IgD-negative memory B cell (primary cell): ENCODE measurements at regions not wholly inside any gene's neighbourhood (a gene's known extent, or its start where the extent isn't known, plus 50 kb on each side); places are given as distances from the start of the nearest gene placed in this dataset.
A peak's percentile ranks its signal among the peaks of the same experiment; 100 is the strongest.
"Not testable (repeated sequence)": the region's sequence is repeated elsewhere in the genome, so short reads cannot be mapped to it uniquely, and the experiment has no call there.

Experiments used
- H3K27ac Mint-ChIP-seq, 3 donors: one replicate each; pipeline ENCODE4 v1.8.0; 2020 to 2022; ENCODE audit warnings: mild to moderate bottlenecking in 3 of 3, mixed read lengths in 3 of 3, moderate library complexity in 1 of 3
- H3K27me3 Mint-ChIP-seq: one replicate; pipeline ENCODE4 v1.8.0; 2021; ENCODE audit warnings: mixed read lengths
- H3K36me3 Mint-ChIP-seq: one replicate; pipeline ENCODE4 v1.8.0; 2020; ENCODE audit warnings: mild to moderate bottlenecking, mixed read lengths
- H3K4me1 Mint-ChIP-seq, 3 donors: one replicate each; pipeline ENCODE4 v1.8.0; 2020 to 2022; ENCODE audit warnings: mixed read lengths in 3 of 3, mild to moderate bottlenecking in 1 of 3
- H3K4me3 Mint-ChIP-seq, 4 donors: one replicate each; pipeline ENCODE4 v1.8.0; 2020 to 2022; ENCODE audit warnings: mild to moderate bottlenecking in 4 of 4, mixed read lengths in 4 of 4, moderate library complexity in 3 of 4
- H3K9me3 Mint-ChIP-seq, 3 donors: one replicate each; pipeline ENCODE4 v1.8.0; 2020 to 2021; ENCODE audit warnings: mixed read lengths in 3 of 3, mild to moderate bottlenecking in 1 of 3

GRCh38 chr2:58401936-58402335 is 160.8 kb upstream of the FANCL start:
- Mint-ChIP-seq H3K27ac (no peak overlapping the region), H3K27me3 (no peaks in the 10 kb centered on the region), H3K9me3 (no peaks in the 10 kb centered on the region), H3K36me3 (no peaks in the 10 kb centered on the region), H3K4me1 (no peaks in the 10 kb centered on the region), H3K4me3 (no peak overlapping the region)

GRCh38 chr2:58398406-58398805 is 157.3 kb upstream of the FANCL start:
- Mint-ChIP-seq H3K27me3 (peaks cover 4% of the 10 kb centered on the region), H3K9me3 (no peaks in the 10 kb centered on the region), H3K27ac (no peak overlapping the region), H3K4me1 (no peaks in the 10 kb centered on the region), H3K4me3 (no peak overlapping the region), H3K36me3 (peaks cover 3% of the 10 kb centered on the region)

GRCh38 chr2:58387701-58388100 is 146.6 kb upstream of the FANCL start:
- no peaks in the 10 kb centered on the region for H3K4me1 Mint-ChIP-seq
- peaks cover 9% of the 10 kb centered on the region for H3K27me3 Mint-ChIP-seq
- H3K9me3 Mint-ChIP-seq = no peaks in the 10 kb centered on the region
- H3K36me3 Mint-ChIP-seq = no peaks in the 10 kb centered on the region
- H3K4me3 Mint-ChIP-seq = no peak overlapping the region
- no peak overlapping the region for H3K27ac Mint-ChIP-seq

- not testable (repeated sequence) for H3K4me3 Mint-ChIP-seq, H3K36me3 Mint-ChIP-seq, H3K27ac Mint-ChIP-seq, H3K27me3 Mint-ChIP-seq, H3K4me1 Mint-ChIP-seq, H3K9me3 Mint-ChIP-seq
These were observed 145.8 kb upstream of the FANCL start for GRCh38 chr2:58386904-58387303.

- no peak overlapping the region for H3K27ac Mint-ChIP-seq
- peaks cover 2% of the 10 kb centered on the region for H3K27me3 Mint-ChIP-seq
- no peak overlapping the region for H3K4me3 Mint-ChIP-seq
- no peaks in the 10 kb centered on the region for H3K4me1 Mint-ChIP-seq
- H3K36me3 Mint-ChIP-seq = no peaks in the 10 kb centered on the region
- peaks cover 0 to 2% (median 2%) of the 10 kb centered on the region in 3 donors for H3K9me3 Mint-ChIP-seq
These were observed 137.0 kb upstream of the FANCL start for GRCh38 chr2:58378152-58378551.

- Mint-ChIP-seq H3K27ac (no peak overlapping the region), H3K9me3 (peaks cover 0 to 2% (median 2%) of the 10 kb centered on the region in 3 donors), H3K4me3 (no peak overlapping the region), H3K4me1 (no peaks in the 10 kb centered on the region), H3K27me3 (peaks cover 2% of the 10 kb centered on the region), H3K36me3 (no peaks in the 10 kb centered on the region)
These were observed 136.1 kb upstream of the FANCL start for GRCh38 chr2:58377181-58377580.

- H3K36me3 Mint-ChIP-seq = no peaks in the 10 kb centered on the region
- H3K4me3 Mint-ChIP-seq = no peak overlapping the region
- H3K27me3 Mint-ChIP-seq = peaks cover 2% of the 10 kb centered on the region
- no peak overlapping the region for H3K27ac Mint-ChIP-seq
- no peaks in the 10 kb centered on the region for H3K4me1 Mint-ChIP-seq
- peaks cover 0 to 2% (median 2%) of the 10 kb centered on the region in 3 donors for H3K9me3 Mint-ChIP-seq
These were observed 135.5 kb upstream of the FANCL start for GRCh38 chr2:58376592-58376991.

GRCh38 chr2:58369594-58369993 is 128.5 kb upstream of the FANCL start:
- no peaks in the 10 kb centered on the region for H3K4me1 Mint-ChIP-seq
- no peak overlapping the region for H3K4me3 Mint-ChIP-seq
- no peaks in the 10 kb centered on the region for H3K36me3 Mint-ChIP-seq
- peaks cover 0 to 2% (median 0%) of the 10 kb centered on the region in 3 donors for H3K9me3 Mint-ChIP-seq
- no peak overlapping the region for H3K27ac Mint-ChIP-seq
- H3K27me3 Mint-ChIP-seq = peaks cover 2% of the 10 kb centered on the region

- Mint-ChIP-seq H3K27ac (no peak overlapping the region), H3K4me3 (no peak overlapping the region), H3K27me3 (no peaks in the 10 kb centered on the region), H3K36me3 (no peaks in the 10 kb centered on the region), H3K9me3 (no peaks in the 10 kb centered on the region), H3K4me1 (no peaks in the 10 kb centered on the region)
These were observed 123.0 kb upstream of the FANCL start for GRCh38 chr2:58364098-58364497.

- peaks cover 2% of the 10 kb centered on the region for H3K27me3 Mint-ChIP-seq
- peaks cover 0 to 4% (median 0%) of the 10 kb centered on the region in 3 donors for H3K4me1 Mint-ChIP-seq
- H3K4me3 Mint-ChIP-seq = no peak overlapping the region
- no peaks in the 10 kb centered on the region for H3K9me3 Mint-ChIP-seq
- H3K36me3 Mint-ChIP-seq = no peaks in the 10 kb centered on the region
- H3K27ac Mint-ChIP-seq = no peak overlapping the region
These were observed 116.9 kb upstream of the FANCL start for GRCh38 chr2:58358026-58358425.

- no peak overlapping the region for H3K4me3 Mint-ChIP-seq
- H3K27me3 Mint-ChIP-seq = peaks cover 2% of the 10 kb centered on the region
- peaks cover 0 to 4% (median 0%) of the 10 kb centered on the region in 3 donors for H3K4me1 Mint-ChIP-seq
- H3K36me3 Mint-ChIP-seq = no peaks in the 10 kb centered on the region
- H3K9me3 Mint-ChIP-seq = no peaks in the 10 kb centered on the region
- no peak overlapping the region for H3K27ac Mint-ChIP-seq
These were observed 116.4 kb upstream of the FANCL start for GRCh38 chr2:58357521-58357920.

GRCh38 chr2:58354230-58354629 is 113.1 kb upstream of the FANCL start:
- H3K27ac Mint-ChIP-seq = no peak overlapping the region

GRCh38 chr2:58350484-58350883 is 109.4 kb upstream of the FANCL start:
- Mint-ChIP-seq H3K36me3 (no peaks in the 10 kb centered on the region), H3K9me3 (peaks cover 0 to 5% (median 2%) of the 10 kb centered on the region in 3 donors), H3K27ac (no peak overlapping the region), H3K4me1 (peaks cover 0 to 11% (median 1%) of the 10 kb centered on the region in 3 donors), H3K27me3 (peaks cover 7% of the 10 kb centered on the region), H3K4me3 (peak overlapping the region in 2 of 4 donors; percentile 1 to 2)

More at GRCh38 chr2:58354230-58354629, 113.1 kb upstream of the FANCL start:
- Mint-ChIP-seq H3K9me3 (no peaks in the 10 kb centered on the region), H3K4me3 (no peak overlapping the region), H3K36me3 (no peaks in the 10 kb centered on the region), H3K27me3 (peaks cover 4% of the 10 kb centered on the region), H3K4me1 (peaks cover 0 to 11% (median 1%) of the 10 kb centered on the region in 3 donors)

GRCh38 chr2:58347810-58348209 is 106.7 kb upstream of the FANCL start:
- Mint-ChIP-seq H3K36me3 (no peaks in the 10 kb centered on the region), H3K9me3 (peaks cover 3 to 5% (median 4%) of the 10 kb centered on the region in 3 donors), H3K27me3 (peaks cover 4% of the 10 kb centered on the region), H3K27ac (no peak overlapping the region), H3K4me1 (peaks cover 0 to 8% (median 1%) of the 10 kb centered on the region in 3 donors), H3K4me3 (no peak overlapping the region)

- Mint-ChIP-seq H3K27me3 (peaks cover 2% of the 10 kb centered on the region), H3K36me3 (no peaks in the 10 kb centered on the region), H3K4me3 (no peak overlapping the region), H3K9me3 (peaks cover 3 to 15% (median 6%) of the 10 kb centered on the region in 3 donors), H3K4me1 (no peaks in the 10 kb centered on the region), H3K27ac (no peak overlapping the region)
These were observed 99.9 kb upstream of the FANCL start for GRCh38 chr2:58341047-58341446.

GRCh38 chr2:58339548-58340243 is 98.6 kb upstream of the FANCL start:
- Mint-ChIP-seq H3K4me3 (no peak overlapping the region), H3K27ac (no peak overlapping the region), H3K4me1 (no peaks in the 10 kb centered on the region), H3K36me3 (no peaks in the 10 kb centered on the region), H3K9me3 (peaks cover 3 to 15% (median 6%) of the 10 kb centered on the region in 3 donors), H3K27me3 (peaks cover 4% of the 10 kb centered on the region)
